A673 (cell line): ENCODE measurements at regions not wholly inside any gene's neighbourhood (a gene's known extent, or its start where the extent isn't known, plus 50 kb on each side); places are given as distances from the start of the nearest gene placed in this dataset.
A peak's percentile ranks its signal among the peaks of the same experiment; 100 is the strongest.

Experiments
- BruUV-seq: library from RNA; stranded (reverse); fragments of 400-500 nt; replicated peaks from 2 replicates; lab custom pipeline; 2021; lab: Mats Ljungman, UMichigan
- CTCF ChIA-PET: fragments of 300-600 bp; sonication (Branson Sonifier 250); formaldehyde crosslinking; loops from one replicate; lab custom pipeline; 2022; ENCODE audit warnings: antibody characterized with exemption; lab: Charles Lee
- POLR2A ChIA-PET: fragments of 300-600 bp; sonication (Branson Sonifier 250); formaldehyde crosslinking; loops from one replicate; lab custom pipeline; 2022; ENCODE audit warnings: antibody characterized with exemption; ENCODE audit not compliant: low non-redundant PET; lab: Charles Lee
- DNase-seq: peaks from one replicate; pipeline ENCODE4 v3.0.0-alpha.2; 2015; ENCODE audit warnings: low spot score
- H3K27ac ChIP-seq: fragments of 200-600 bp; sonication (generic); 2 replicates; pipeline ENCODE4 v1.5.1; 2016; ENCODE audit warnings: mixed run types, low read depth, mild to moderate bottlenecking, mixed read lengths, antibody characterized with exemption, low read length; ENCODE audit not compliant: poor library complexity, severe bottlenecking
- H3K27me3 ChIP-seq: fragments of 200-600 bp; sonication (generic); replicated peaks from 2 replicates; pipeline ENCODE4 v1.6.1; 2017; ENCODE audit warnings: mixed run types, low read depth, mild to moderate bottlenecking, mixed read lengths, antibody characterized with exemption, low read length; ENCODE audit not compliant: insufficient read depth, poor library complexity
- H3K36me3 ChIP-seq: fragments of 200-600 bp; sonication (generic); 2 replicates; pipeline ENCODE4 v1.6.1; 2016; ENCODE audit warnings: mixed run types, mild to moderate bottlenecking, mixed read lengths, antibody characterized with exemption, low read length; ENCODE audit not compliant: insufficient read depth, poor library complexity, severe bottlenecking
- H3K4me1 ChIP-seq: fragments of 200-600 bp; sonication (generic); 2 replicates; pipeline ENCODE4 v1.6.1; 2017; ENCODE audit warnings: mixed run types, mild to moderate bottlenecking, mixed read lengths, antibody characterized with exemption, low read length; ENCODE audit not compliant: insufficient read depth, poor library complexity, severe bottlenecking
- H3K4me3 ChIP-seq: fragments of 200-600 bp; sonication (generic); 2 replicates; pipeline ENCODE4 v1.5.1; 2016; ENCODE audit warnings: low read depth, mixed run types, mild to moderate bottlenecking, mixed read lengths, low read length; ENCODE audit not compliant: poor library complexity, severe bottlenecking
- H3K9me3 ChIP-seq: fragments of 200-600 bp; sonication (generic); 2 replicates; pipeline ENCODE4 v1.6.1; 2016; ENCODE audit warnings: mixed run types, low read depth, mild to moderate bottlenecking, mixed read lengths, antibody characterized with exemption, low read length; ENCODE audit not compliant: poor library complexity, severe bottlenecking
- EZH2 ChIP-seq: fragments of 200-600 bp; sonication (generic); IDR thresholded peaks from 2 replicates; pipeline ENCODE4 v1.6.1; 2017; ENCODE audit warnings: borderline replicate concordance, low read depth, mild to moderate bottlenecking, mixed read lengths, antibody characterized with exemption, low read length; ENCODE audit not compliant: poor library complexity, severe bottlenecking
- intact Hi-C: fragments of 100-400 bp; cut with micrococcal nuclease; formaldehyde crosslinking; loops from one replicate; pipeline ENCODE4 v1.10.0; 2022; ENCODE audit not compliant: unreplicated experiment
- TF ChIP-seq, protein P1 (sequence below): fragments of 300-800, 200-600 bp; sonication (generic); conservative IDR thresholded peaks from 2 replicates; pipeline ENCODE4 v1.5.1; 2017; ENCODE audit warnings: low read depth, mild to moderate bottlenecking, antibody characterized with exemption, low read length, moderate library complexity, mixed read lengths

DNA sequence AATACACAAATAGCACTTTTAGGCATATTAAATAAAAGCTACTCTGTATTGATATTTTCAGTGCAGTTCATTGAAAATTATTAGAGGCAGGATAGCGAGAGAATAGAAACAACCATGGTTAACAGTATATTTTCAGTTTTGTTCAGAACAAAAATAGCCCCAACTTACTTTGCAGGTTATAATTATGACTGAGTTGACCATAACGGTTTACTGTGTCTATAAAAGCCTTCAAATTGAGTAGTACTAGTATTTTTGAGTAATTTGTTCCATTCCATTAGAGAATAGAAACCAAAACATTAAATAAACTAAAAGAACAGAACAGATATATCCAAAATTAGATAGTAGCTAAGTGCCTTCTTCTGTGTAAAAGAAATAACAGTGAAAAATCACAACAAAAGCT lies 1108.4 kb upstream of the PCDH20 start:
- DNase-seq: no peak
- no TSS peak for BruUV-seq
- no peaks in the 10 kb centered on the region for H3K4me1 ChIP-seq

GRCh38 chr13:62512194-62513141 lies 1096.8 kb upstream of the PCDH20 start:
- no peak for TF ChIP-seq EZH2
- TF ChIP-seq, protein P1, sequence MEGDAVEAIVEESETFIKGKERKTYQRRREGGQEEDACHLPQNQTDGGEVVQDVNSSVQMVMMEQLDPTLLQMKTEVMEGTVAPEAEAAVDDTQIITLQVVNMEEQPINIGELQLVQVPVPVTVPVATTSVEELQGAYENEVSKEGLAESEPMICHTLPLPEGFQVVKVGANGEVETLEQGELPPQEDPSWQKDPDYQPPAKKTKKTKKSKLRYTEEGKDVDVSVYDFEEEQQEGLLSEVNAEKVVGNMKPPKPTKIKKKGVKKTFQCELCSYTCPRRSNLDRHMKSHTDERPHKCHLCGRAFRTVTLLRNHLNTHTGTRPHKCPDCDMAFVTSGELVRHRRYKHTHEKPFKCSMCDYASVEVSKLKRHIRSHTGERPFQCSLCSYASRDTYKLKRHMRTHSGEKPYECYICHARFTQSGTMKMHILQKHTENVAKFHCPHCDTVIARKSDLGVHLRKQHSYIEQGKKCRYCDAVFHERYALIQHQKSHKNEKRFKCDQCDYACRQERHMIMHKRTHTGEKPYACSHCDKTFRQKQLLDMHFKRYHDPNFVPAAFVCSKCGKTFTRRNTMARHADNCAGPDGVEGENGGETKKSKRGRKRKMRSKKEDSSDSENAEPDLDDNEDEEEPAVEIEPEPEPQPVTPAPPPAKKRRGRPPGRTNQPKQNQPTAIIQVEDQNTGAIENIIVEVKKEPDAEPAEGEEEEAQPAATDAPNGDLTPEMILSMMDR: peak; percentile 81
- H3K9me3 ChIP-seq: no peaks in the 10 kb centered on the region
- POLR2A ChIA-PET: no interaction called here
- H3K36me3 ChIP-seq: no peaks in the 10 kb centered on the region
- H3K27me3 ChIP-seq: no peaks in the 10 kb centered on the region
- H3K4me3 ChIP-seq: no peak overlapping the region
- H3K27ac ChIP-seq: no peak overlapping the region
- BruUV-seq: no TSS peak
- DNase-seq: peak; percentile 66
- no peaks in the 10 kb centered on the region for H3K4me1 ChIP-seq
- CTCF ChIA-PET: no interaction called here
- intact Hi-C loops: no loop called here

More for the DNA sequence above, 1108.4 kb upstream of the PCDH20 start:
- no peak for TF ChIP-seq EZH2
- TF ChIP-seq, protein P1: no peak
- Histone ChIP-seq H3K9me3 (no peaks in the 10 kb centered on the region), H3K36me3 (no peaks in the 10 kb centered on the region), H3K27me3 (no peaks in the 10 kb centered on the region), H3K4me3 (no peak overlapping the region), H3K27ac (no peak overlapping the region)
- POLR2A ChIA-PET: no interaction called here
- intact Hi-C loops: no loop called here
- CTCF ChIA-PET: no interaction called here

DNA sequence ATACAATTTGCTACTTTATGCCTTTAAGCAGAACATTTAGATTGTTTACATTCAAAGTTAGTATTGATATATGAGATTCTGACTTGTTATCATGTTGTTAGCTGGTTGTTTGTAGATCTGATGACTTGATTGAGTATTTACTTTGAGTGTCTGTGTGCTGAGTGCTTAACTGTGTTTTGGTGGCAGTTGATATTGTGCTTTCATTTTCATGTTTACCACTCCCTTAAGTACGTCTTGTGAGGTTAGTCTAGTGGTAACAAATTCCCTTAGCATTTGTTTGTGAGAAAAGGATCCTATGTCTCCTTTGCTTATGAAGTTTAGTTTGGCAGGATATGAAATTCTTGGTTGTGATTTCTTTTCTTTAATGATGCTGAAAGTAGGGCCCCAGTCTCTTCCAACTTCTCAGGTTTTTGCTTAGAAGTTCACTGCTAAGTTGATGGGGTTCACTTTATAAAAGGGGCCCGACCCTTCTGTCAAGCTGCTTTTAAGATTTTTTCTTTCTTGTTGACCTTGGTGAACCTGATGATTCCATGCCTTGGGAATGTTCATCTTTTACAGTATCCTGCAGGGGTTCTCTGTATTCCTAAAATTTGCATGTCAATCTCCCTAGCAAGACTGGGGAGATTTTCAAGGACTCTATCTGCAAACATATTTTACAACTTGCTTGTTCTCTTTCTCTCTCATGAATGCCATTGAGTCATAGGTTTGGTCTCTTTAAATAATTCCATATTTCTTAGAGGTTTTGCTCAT lies 1095.4 kb upstream of the PCDH20 start:
- DNase-seq: no peak
- H3K9me3 ChIP-seq: no peaks in the 10 kb centered on the region
- intact Hi-C loops: no loop called here
- TF ChIP-seq EZH2: no peak
- TF ChIP-seq, protein P1: no peak
- H3K27me3 ChIP-seq: no peaks in the 10 kb centered on the region
- no peaks in the 10 kb centered on the region for H3K4me1 ChIP-seq
- no peak overlapping the region for H3K4me3 ChIP-seq
- BruUV-seq: no TSS peak
- H3K27ac ChIP-seq: no peak overlapping the region
- ChIA-PET POLR2A (no interaction called here), CTCF (no interaction called here)
- no peaks in the 10 kb centered on the region for H3K36me3 ChIP-seq
